KMS-11 (cell line): ENCODE measurements at regions not wholly inside any gene's neighbourhood (a gene's known extent, or its start where the extent isn't known, plus 50 kb on each side); places are given as distances from the start of the nearest gene placed in this dataset.

Source experiments
- H2AFZ ChIP-seq: fragments of 200-600 bp; sonication (generic); 2 replicates; pipeline ENCODE4 v1.6.1; 2016; ENCODE audit warnings: antibody characterized with exemption, mixed run types, low read depth
- H3K27ac ChIP-seq: fragments of 200-600 bp; sonication (generic); 2 replicates; pipeline ENCODE4 v1.6.1; 2016; ENCODE audit warnings: mild to moderate bottlenecking, mixed run types
- H3K27me3 ChIP-seq: fragments of 200-600 bp; sonication (generic); 2 replicates; pipeline ENCODE4 v1.6.1; 2017; ENCODE audit warnings: mild to moderate bottlenecking, low read depth, mixed run types, moderate library complexity; ENCODE audit not compliant: insufficient read depth
- H3K36me3 ChIP-seq: fragments of 200-600 bp; sonication (generic); 2 replicates; pipeline ENCODE4 v1.6.1; 2017; ENCODE audit warnings: mild to moderate bottlenecking, mixed run types; ENCODE audit not compliant: insufficient read depth
- H3K4me1 ChIP-seq: fragments of 200-600 bp; sonication (generic); 2 replicates; pipeline ENCODE4 v1.6.1; 2016; ENCODE audit warnings: mild to moderate bottlenecking, low read depth, mixed run types; ENCODE audit not compliant: poor library complexity, severe bottlenecking
- H3K4me2 ChIP-seq: fragments of 200-600 bp; sonication (generic); 2 replicates; pipeline ENCODE4 v1.7.0; 2016; ENCODE audit warnings: mild to moderate bottlenecking, mixed run types
- H3K4me3 ChIP-seq: fragments of 200-600 bp; sonication (generic); IDR thresholded peaks from 2 replicates; pipeline ENCODE4 v1.6.1; 2017; ENCODE audit warnings: low read depth, low read length, mixed read lengths; ENCODE audit not compliant: insufficient read depth
- H3K79me2 ChIP-seq: fragments of 200-600 bp; sonication (generic); 2 replicates; pipeline ENCODE4 v1.6.1; 2016; ENCODE audit warnings: low read depth, mixed run types; ENCODE audit not compliant: insufficient read depth
- H3K9ac ChIP-seq: fragments of 200-600 bp; sonication (generic); 2 replicates; pipeline ENCODE4 v1.6.1; 2016; ENCODE audit warnings: mild to moderate bottlenecking, mixed run types
- H4K20me1 ChIP-seq: fragments of 200-600 bp; sonication (generic); 2 replicates; pipeline ENCODE4 v1.6.1; 2016; ENCODE audit warnings: mild to moderate bottlenecking, mixed run types; ENCODE audit not compliant: insufficient read depth
- CTCF ChIP-seq: fragments of 200-600 bp; sonication (generic); conservative IDR thresholded peaks from 2 replicates; pipeline ENCODE4 v1.6.1; 2017; ENCODE audit warnings: low read depth, mild to moderate bottlenecking, antibody characterized with exemption, low read length, moderate library complexity, mixed read lengths

DNA sequence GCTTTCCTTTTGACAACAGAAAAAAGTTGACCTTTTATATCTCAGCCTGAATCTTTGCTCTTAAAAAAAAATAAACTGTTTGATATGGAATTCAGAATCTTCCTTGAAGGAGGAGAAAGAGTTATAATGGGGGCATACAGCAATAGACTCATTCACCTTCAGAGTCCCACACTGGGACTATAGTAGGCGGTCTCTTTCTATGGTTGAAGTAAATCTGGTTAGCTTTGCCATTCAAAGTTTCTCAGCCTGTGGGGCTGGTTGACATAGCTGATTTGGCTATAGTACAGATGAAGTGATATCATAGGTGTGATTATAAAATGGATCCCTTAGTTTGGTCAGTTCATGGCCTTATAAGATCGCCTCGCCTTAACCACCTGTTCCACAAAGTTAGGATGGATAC lies 156.2 kb downstream of the SH2D1A start:
- Histone ChIP-seq H3K4me1 (peaks cover 38% of the 10 kb centered on the region), H3K4me2 (no peak overlapping the region), H2AFZ (no peak overlapping the region), H4K20me1 (no peaks in the 10 kb centered on the region), H3K36me3 (no peaks in the 10 kb centered on the region), H3K27ac (no peak overlapping the region), H3K27me3 (peaks cover 8% of the 10 kb centered on the region; the same call in 1 of the 2 replicates), H3K9ac (no peak overlapping the region), H3K4me3 (no peak overlapping the region), H3K79me2 (no peaks in the 10 kb centered on the region)
- TF ChIP-seq CTCF, result no peak

DNA sequence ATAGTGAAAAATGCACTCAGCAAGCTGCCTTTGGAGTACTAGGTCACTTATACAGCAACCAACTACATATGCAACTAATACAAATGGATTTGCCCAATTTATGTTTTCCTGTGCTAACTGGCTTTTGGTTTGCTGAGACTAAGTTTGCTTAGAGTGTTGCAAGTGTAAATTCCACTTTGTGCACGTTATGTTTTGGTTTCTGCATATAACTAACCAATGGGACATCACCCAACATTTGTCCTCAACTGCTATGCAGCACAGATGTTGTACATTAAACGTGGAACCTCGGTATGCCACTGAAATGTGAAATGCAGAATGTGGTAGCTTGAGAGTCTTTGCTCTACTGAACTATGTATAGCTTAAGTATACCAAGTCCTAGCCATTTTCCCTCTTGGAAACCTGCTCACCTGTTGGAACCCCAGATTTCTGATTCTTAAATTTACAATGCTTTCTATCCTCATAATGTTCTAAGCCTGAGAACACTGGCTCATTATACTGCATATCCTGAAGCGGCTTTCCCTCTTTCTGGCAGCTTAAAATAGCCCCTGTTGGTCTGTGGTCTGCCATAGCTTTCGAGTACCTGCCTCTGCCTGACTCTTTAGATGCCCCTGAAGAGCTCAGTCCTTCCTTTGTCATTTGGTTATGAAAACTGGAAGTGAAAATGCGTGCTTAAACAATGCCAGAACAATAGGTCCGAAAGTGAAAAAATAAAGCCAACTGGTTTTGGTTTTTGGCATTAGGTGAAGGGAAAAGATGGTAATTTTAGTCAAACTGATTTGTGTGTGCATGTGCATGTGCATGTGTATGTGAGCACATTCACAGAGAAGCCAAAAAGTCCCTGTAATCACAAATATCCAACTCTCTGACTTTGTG lies 158.0 kb downstream of the SH2D1A start:
- TF ChIP-seq CTCF, result no peak
- no peaks in the 10 kb centered on the region for H3K79me2 ChIP-seq
- H3K4me2 ChIP-seq, result peak overlapping the region; percentile 60
- no peaks in the 10 kb centered on the region for H4K20me1 ChIP-seq
- peaks cover 8% of the 10 kb centered on the region; the same call in 1 of the 2 replicates for H3K27me3 ChIP-seq
- H3K36me3 ChIP-seq, result no peaks in the 10 kb centered on the region
- H2AFZ ChIP-seq, result no peak overlapping the region
- peaks cover 38% of the 10 kb centered on the region for H3K4me1 ChIP-seq
- H3K27ac ChIP-seq, result peak overlapping the region; percentile 13; the same call in 1 of the 2 replicates
- no peak overlapping the region for H3K9ac ChIP-seq
- no peak overlapping the region for H3K4me3 ChIP-seq

DNA sequence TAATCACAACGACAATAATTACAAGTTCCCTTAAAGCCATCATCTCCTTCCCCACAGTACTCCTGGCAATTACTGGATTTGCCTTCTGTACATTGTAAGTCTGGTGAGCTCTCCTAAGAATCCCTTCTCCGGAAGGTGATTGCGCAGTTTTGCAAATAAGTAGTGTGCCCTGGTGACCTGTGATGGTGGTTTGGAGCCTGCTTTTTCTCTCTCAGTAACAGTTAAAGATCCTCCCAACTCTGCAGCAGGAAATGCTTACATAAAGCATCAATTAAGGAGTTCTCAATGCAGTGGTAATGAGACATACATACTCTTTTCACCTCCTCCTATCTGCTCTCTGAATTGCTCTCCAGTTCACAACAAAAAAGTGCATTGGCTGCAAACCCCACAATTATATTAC lies 159.7 kb downstream of the SH2D1A start:
- no peak overlapping the region for H3K27ac ChIP-seq
- H4K20me1 ChIP-seq, result no peaks in the 10 kb centered on the region
- H3K4me2 ChIP-seq, result peak overlapping the region; percentile 60; the same call in 1 of the 2 replicates
- H2AFZ ChIP-seq, result no peak overlapping the region
- H3K27me3 ChIP-seq, result peaks cover 8% of the 10 kb centered on the region; the same call in 1 of the 2 replicates
- no peak overlapping the region for H3K9ac ChIP-seq
- no peaks in the 10 kb centered on the region for H3K36me3 ChIP-seq
- no peak for TF ChIP-seq CTCF
- no peaks in the 10 kb centered on the region for H3K79me2 ChIP-seq
- no peak overlapping the region for H3K4me3 ChIP-seq
- H3K4me1 ChIP-seq, result peaks cover 38% of the 10 kb centered on the region

DNA sequence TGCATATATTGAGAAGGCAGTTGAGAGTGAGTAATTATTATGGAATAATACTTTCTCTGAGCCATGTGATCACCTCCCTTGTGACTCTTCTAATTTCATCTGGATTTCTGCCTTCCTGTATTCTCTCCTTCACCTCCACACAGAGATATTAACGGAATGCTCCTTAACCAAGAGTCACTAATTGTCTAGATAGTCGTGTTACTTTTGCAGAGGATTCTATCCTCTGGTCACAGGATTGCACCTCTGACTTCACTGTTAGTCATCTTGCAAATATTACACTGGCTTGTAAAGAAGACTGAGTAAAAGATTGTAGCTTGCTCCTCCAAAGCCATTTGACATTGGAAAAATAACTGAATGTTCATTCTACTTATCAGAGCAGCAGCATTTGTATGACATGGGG lies 160.9 kb downstream of the SH2D1A start:
- Histone ChIP-seq H2AFZ (no peak overlapping the region), H3K9ac (no peak overlapping the region), H3K27ac (no peak overlapping the region)

More for the DNA sequence above, 160.9 kb downstream of the SH2D1A start:
- no peak overlapping the region for H3K4me3 ChIP-seq
- peaks cover 6% of the 10 kb centered on the region; the same call in 1 of the 2 replicates for H3K27me3 ChIP-seq
- no peaks in the 10 kb centered on the region for H3K36me3 ChIP-seq
- H4K20me1 ChIP-seq, result no peaks in the 10 kb centered on the region
- H3K4me2 ChIP-seq, result no peak overlapping the region
- no peak for TF ChIP-seq CTCF
- H3K79me2 ChIP-seq, result no peaks in the 10 kb centered on the region
- H3K4me1 ChIP-seq, result peaks cover 37% of the 10 kb centered on the region
